WTC11 (cell line): ENCODE measurements at regions not wholly inside any gene's neighbourhood (a gene's known extent, or its start where the extent isn't known, plus 50 kb on each side); places are given as distances from the start of the nearest gene placed in this dataset.

Experiments used
- ATAC-seq: fragments of 200-7000 bp; cut with Tn5 transposase; 2 replicates; pipeline ENCODE4 v1.10.0; 2021; ENCODE audit warnings: mild to moderate bottlenecking, moderate library complexity
- CTCF ChIA-PET: fragments of 300-600 bp; sonication (Branson Sonifier 250); formaldehyde crosslinking; loops from one replicate; lab custom pipeline; 2021; ENCODE audit warnings: antibody characterized with exemption; lab: Charles Lee
- POLR2A ChIA-PET: fragments of 350-600 bp; sonication (Branson Sonifier 250); formaldehyde crosslinking; loops from one replicate; lab custom pipeline; 2021; ENCODE audit warnings: antibody characterized with exemption; lab: Charles Lee
- DNase-seq: peaks from one replicate; pipeline ENCODE4 v3.0.0; 2021; ENCODE audit warnings: low spot score
- H3K27ac Mint-ChIP-seq: 2 replicates; pipeline ENCODE4 v1.8.0; 2021; ENCODE audit warnings: mixed read lengths
- H3K27me3 Mint-ChIP-seq: 2 replicates; pipeline ENCODE4 v1.8.0; 2021; ENCODE audit warnings: low read depth, mild to moderate bottlenecking, moderate library complexity, mixed read lengths
- H3K36me3 Mint-ChIP-seq: 2 replicates; pipeline ENCODE4 v1.8.0; 2021; ENCODE audit warnings: mixed read lengths
- H3K4me1 Mint-ChIP-seq: 2 replicates; pipeline ENCODE4 v1.8.0; 2022; ENCODE audit warnings: mixed read lengths
- H3K4me3 Mint-ChIP-seq: 2 replicates; pipeline ENCODE4 v1.8.0; 2021; ENCODE audit warnings: mild to moderate bottlenecking, moderate library complexity, mixed read lengths
- H3K9me3 Mint-ChIP-seq: 2 replicates; pipeline ENCODE4 v1.8.0; 2021; ENCODE audit warnings: mixed read lengths
- CREM ChIP-seq: sonication (generic); formaldehyde crosslinking; IDR thresholded peaks from 2 replicates; pipeline ENCODE4 v1.8.1; 2022; ENCODE audit warnings: mild to moderate bottlenecking, missing genetic modification reagents, moderate library complexity
- ETV6 ChIP-seq: sonication (generic); formaldehyde crosslinking; IDR thresholded peaks from 2 replicates; pipeline ENCODE4 v1.8.1; 2022; ENCODE audit warnings: mild to moderate bottlenecking, missing genetic modification reagents
- GABPB1 ChIP-seq: sonication (generic); formaldehyde crosslinking; IDR thresholded peaks from 2 replicates; pipeline ENCODE4 v1.8.1; 2023; ENCODE audit warnings: mild to moderate bottlenecking, missing genetic modification reagents
- RORB ChIP-seq: fragments of 250-450 bp; sonication (Bioruptor Pico); IDR thresholded peaks from 2 replicates; pipeline ENCODE4 v1.9.0; 2021; ENCODE audit warnings: mild to moderate bottlenecking
- TEAD1 ChIP-seq: sonication (generic); formaldehyde crosslinking; IDR thresholded peaks from 2 replicates; pipeline ENCODE4 v1.8.0; 2022; ENCODE audit warnings: mild to moderate bottlenecking, missing genetic modification reagents
- TF ChIP-seq, protein P1 (sequence below): fragments of 200-600 bp; IDR thresholded peaks from 2 replicates; pipeline ENCODE4 v1.8.0; 2022; ENCODE audit warnings: antibody characterized with exemption
- TF ChIP-seq, protein P2 (sequence below): sonication (generic); formaldehyde crosslinking; IDR thresholded peaks from 2 replicates; pipeline ENCODE4 v1.8.1; 2022; ENCODE audit warnings: mild to moderate bottlenecking, moderate library complexity, missing genetic modification reagents
- TF ChIP-seq, protein P3 (sequence below): sonication (generic); formaldehyde crosslinking; conservative IDR thresholded peaks from 2 replicates; pipeline ENCODE4 v1.8.1; 2023; ENCODE audit warnings: mild to moderate bottlenecking, low read depth, missing genetic modification reagents, moderate library complexity
- TF ChIP-seq, protein P4 (sequence below): sonication (generic); formaldehyde crosslinking; IDR thresholded peaks from 2 replicates; pipeline ENCODE4 v1.8.0; 2023; ENCODE audit warnings: missing genetic modification reagents
- TF ChIP-seq, protein P5 (sequence below): sonication (generic); formaldehyde crosslinking; IDR thresholded peaks from 2 replicates; pipeline ENCODE4 v1.8.1; 2022; ENCODE audit warnings: low read depth, missing genetic modification reagents, borderline replicate concordance
- TF ChIP-seq, protein P6 (sequence below): sonication (generic); formaldehyde crosslinking; IDR thresholded peaks from 2 replicates; pipeline ENCODE4 v1.8.1; 2022; ENCODE audit warnings: mild to moderate bottlenecking, missing genetic modification reagents, moderate library complexity, borderline replicate concordance
- TF ChIP-seq, protein P7 (sequence below): sonication (generic); formaldehyde crosslinking; IDR thresholded peaks from 2 replicates; pipeline ENCODE4 v1.8.0; 2023; ENCODE audit warnings: mild to moderate bottlenecking, missing genetic modification reagents

DNA sequence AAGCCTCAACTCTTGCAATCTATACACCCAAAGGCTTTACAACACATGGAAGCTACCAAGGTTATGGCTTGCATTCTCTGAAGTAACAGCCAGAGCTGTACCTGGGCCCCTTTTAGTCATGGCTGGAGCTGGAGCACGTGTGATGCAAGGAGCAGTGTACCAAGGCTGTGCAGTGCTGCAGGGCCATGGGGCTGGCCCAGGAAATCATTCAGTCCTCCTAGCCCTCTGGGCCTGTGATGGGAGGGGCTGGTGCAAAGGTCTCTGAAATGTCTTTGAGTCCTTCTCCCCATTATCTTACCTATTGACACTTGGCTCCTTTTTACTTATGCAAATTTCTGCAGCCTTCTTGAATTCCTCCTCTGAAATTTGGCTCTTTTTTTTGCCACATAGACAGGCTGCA lies 500.1 kb upstream of the FAM47C start (continued):
- TF ChIP-seq, protein P1, sequence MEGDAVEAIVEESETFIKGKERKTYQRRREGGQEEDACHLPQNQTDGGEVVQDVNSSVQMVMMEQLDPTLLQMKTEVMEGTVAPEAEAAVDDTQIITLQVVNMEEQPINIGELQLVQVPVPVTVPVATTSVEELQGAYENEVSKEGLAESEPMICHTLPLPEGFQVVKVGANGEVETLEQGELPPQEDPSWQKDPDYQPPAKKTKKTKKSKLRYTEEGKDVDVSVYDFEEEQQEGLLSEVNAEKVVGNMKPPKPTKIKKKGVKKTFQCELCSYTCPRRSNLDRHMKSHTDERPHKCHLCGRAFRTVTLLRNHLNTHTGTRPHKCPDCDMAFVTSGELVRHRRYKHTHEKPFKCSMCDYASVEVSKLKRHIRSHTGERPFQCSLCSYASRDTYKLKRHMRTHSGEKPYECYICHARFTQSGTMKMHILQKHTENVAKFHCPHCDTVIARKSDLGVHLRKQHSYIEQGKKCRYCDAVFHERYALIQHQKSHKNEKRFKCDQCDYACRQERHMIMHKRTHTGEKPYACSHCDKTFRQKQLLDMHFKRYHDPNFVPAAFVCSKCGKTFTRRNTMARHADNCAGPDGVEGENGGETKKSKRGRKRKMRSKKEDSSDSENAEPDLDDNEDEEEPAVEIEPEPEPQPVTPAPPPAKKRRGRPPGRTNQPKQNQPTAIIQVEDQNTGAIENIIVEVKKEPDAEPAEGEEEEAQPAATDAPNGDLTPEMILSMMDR = no peak
- TF ChIP-seq CREM (CRISPR knock-in tag) = no peak
- TF ChIP-seq, all 79 proteins: peak for 0

DNA sequence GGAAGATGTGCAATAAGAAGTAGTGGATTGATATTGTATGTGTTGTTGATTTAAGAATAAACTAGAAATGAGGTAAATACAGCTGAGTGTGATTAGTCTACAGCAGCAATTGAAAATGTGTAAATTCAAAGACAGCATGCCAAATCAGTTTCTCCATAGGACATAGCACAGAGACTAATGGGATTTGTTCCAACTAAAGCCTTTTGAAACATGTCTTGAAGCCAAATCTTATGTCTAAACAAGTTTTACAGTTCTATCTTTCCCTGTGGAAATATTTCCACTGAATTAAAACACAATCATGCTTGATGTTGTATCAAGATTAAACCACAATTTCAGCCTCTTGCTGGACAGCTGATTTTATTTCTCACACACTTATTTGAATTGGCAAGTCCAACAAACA lies 497.4 kb upstream of the FAM47C start:
- no peaks in the 10 kb centered on the region for H3K4me1 Mint-ChIP-seq
- no peak overlapping the region for H3K4me3 Mint-ChIP-seq
- DNase-seq (no peak), ATAC-seq (no peak)
- H3K36me3 Mint-ChIP-seq = peaks cover 21% of the 10 kb centered on the region
- ChIA-PET CTCF (no interaction called here), POLR2A (no interaction called here)
- no peaks in the 10 kb centered on the region for H3K27me3 Mint-ChIP-seq
- H3K9me3 Mint-ChIP-seq = peaks cover 46% of the 10 kb centered on the region
- TF ChIP-seq, protein P2, sequence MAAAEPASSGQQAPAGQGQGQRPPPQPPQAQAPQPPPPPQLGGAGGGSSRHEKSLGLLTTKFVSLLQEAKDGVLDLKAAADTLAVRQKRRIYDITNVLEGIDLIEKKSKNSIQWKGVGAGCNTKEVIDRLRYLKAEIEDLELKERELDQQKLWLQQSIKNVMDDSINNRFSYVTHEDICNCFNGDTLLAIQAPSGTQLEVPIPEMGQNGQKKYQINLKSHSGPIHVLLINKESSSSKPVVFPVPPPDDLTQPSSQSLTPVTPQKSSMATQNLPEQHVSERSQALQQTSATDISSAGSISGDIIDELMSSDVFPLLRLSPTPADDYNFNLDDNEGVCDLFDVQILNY (CRISPR knock-in tag) = no peak
- TF ChIP-seq TEAD1 (CRISPR knock-in tag) = no peak
- TF ChIP-seq, protein P3, sequence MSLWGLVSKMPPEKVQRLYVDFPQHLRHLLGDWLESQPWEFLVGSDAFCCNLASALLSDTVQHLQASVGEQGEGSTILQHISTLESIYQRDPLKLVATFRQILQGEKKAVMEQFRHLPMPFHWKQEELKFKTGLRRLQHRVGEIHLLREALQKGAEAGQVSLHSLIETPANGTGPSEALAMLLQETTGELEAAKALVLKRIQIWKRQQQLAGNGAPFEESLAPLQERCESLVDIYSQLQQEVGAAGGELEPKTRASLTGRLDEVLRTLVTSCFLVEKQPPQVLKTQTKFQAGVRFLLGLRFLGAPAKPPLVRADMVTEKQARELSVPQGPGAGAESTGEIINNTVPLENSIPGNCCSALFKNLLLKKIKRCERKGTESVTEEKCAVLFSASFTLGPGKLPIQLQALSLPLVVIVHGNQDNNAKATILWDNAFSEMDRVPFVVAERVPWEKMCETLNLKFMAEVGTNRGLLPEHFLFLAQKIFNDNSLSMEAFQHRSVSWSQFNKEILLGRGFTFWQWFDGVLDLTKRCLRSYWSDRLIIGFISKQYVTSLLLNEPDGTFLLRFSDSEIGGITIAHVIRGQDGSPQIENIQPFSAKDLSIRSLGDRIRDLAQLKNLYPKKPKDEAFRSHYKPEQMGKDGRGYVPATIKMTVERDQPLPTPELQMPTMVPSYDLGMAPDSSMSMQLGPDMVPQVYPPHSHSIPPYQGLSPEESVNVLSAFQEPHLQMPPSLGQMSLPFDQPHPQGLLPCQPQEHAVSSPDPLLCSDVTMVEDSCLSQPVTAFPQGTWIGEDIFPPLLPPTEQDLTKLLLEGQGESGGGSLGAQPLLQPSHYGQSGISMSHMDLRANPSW (CRISPR knock-in tag) = no peak
- TF ChIP-seq, protein P4, sequence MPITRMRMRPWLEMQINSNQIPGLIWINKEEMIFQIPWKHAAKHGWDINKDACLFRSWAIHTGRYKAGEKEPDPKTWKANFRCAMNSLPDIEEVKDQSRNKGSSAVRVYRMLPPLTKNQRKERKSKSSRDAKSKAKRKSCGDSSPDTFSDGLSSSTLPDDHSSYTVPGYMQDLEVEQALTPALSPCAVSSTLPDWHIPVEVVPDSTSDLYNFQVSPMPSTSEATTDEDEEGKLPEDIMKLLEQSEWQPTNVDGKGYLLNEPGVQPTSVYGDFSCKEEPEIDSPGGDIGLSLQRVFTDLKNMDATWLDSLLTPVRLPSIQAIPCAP (CRISPR knock-in tag) = no peak
- TF ChIP-seq, protein P1 = no peak
- TF ChIP-seq, protein P5, sequence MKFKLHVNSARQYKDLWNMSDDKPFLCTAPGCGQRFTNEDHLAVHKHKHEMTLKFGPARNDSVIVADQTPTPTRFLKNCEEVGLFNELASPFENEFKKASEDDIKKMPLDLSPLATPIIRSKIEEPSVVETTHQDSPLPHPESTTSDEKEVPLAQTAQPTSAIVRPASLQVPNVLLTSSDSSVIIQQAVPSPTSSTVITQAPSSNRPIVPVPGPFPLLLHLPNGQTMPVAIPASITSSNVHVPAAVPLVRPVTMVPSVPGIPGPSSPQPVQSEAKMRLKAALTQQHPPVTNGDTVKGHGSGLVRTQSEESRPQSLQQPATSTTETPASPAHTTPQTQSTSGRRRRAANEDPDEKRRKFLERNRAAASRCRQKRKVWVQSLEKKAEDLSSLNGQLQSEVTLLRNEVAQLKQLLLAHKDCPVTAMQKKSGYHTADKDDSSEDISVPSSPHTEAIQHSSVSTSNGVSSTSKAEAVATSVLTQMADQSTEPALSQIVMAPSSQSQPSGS (CRISPR knock-in tag) = no peak
- TF ChIP-seq ETV6 = no peak
- TF ChIP-seq RORB (CRISPR knock-in tag) = no peak
- no peak for TF ChIP-seq GABPB1
- TF ChIP-seq, protein P6, sequence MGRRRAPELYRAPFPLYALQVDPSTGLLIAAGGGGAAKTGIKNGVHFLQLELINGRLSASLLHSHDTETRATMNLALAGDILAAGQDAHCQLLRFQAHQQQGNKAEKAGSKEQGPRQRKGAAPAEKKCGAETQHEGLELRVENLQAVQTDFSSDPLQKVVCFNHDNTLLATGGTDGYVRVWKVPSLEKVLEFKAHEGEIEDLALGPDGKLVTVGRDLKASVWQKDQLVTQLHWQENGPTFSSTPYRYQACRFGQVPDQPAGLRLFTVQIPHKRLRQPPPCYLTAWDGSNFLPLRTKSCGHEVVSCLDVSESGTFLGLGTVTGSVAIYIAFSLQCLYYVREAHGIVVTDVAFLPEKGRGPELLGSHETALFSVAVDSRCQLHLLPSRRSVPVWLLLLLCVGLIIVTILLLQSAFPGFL = no peak
- TF ChIP-seq, protein P7, sequence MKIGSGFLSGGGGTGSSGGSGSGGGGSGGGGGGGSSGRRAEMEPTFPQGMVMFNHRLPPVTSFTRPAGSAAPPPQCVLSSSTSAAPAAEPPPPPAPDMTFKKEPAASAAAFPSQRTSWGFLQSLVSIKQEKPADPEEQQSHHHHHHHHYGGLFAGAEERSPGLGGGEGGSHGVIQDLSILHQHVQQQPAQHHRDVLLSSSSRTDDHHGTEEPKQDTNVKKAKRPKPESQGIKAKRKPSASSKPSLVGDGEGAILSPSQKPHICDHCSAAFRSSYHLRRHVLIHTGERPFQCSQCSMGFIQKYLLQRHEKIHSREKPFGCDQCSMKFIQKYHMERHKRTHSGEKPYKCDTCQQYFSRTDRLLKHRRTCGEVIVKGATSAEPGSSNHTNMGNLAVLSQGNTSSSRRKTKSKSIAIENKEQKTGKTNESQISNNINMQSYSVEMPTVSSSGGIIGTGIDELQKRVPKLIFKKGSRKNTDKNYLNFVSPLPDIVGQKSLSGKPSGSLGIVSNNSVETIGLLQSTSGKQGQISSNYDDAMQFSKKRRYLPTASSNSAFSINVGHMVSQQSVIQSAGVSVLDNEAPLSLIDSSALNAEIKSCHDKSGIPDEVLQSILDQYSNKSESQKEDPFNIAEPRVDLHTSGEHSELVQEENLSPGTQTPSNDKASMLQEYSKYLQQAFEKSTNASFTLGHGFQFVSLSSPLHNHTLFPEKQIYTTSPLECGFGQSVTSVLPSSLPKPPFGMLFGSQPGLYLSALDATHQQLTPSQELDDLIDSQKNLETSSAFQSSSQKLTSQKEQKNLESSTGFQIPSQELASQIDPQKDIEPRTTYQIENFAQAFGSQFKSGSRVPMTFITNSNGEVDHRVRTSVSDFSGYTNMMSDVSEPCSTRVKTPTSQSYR (CRISPR knock-in tag) = no peak
- no peak overlapping the region for H3K27ac Mint-ChIP-seq
